HG03097 (cell line): ENCODE measurements at regions not wholly inside any gene's neighbourhood (a gene's known extent, or its start where the extent isn't known, plus 50 kb on each side); places are given as distances from the start of the nearest gene placed in this dataset.
"Not testable (repeated sequence)": the region's sequence is repeated elsewhere in the genome, so short reads cannot be mapped to it uniquely, and the experiment has no call there.

Experiments
- ATAC-seq: cut with Tn5 transposase; IDR thresholded peaks from one replicate; pipeline ENCODE4 v1.9.1; 2021; ENCODE audit not compliant: unreplicated experiment, low FRiP score

DNA sequence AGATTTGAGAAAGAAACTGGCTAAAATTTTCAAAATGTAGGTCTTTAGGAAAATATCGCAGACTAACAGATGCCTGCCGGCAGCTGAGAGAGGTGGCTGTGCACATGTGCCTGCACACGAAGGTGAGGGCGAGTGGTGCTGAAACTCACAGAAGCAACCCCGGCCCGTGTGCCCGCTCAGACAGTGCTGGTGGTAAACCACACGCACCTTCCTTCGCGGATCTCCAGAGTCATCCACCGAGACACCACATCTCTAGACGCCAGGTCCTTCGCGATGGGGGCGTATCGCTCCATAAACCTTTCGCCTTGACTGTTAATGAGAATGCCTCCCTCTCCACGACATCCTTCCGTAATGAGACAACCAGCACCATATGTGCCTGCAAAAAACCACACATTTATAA, 68.5 kb upstream of the TNK2 start:
- ATAC-seq: not testable (repeated sequence)

DNA sequence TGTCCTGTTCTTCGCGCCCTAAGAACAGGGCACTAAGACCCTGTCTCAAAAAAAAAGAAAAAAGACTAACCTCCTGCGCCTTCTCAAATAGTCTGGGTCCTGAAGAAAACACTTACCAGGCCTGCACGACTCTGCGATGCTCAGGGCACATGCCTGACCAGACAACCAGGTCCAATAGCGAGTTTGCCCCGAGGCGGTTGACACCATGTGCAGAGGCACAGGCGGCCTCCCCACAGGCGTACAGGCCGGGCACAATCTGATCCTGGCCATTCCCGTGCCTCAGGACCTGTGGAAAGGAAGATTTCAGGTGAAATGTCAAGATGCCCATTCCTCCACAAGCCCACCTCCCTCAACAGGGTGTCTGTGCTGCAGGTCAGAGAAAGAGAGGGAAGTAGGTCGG, 65.9 kb upstream of the TNK2 start:
- ATAC-seq: not testable (repeated sequence)

DNA sequence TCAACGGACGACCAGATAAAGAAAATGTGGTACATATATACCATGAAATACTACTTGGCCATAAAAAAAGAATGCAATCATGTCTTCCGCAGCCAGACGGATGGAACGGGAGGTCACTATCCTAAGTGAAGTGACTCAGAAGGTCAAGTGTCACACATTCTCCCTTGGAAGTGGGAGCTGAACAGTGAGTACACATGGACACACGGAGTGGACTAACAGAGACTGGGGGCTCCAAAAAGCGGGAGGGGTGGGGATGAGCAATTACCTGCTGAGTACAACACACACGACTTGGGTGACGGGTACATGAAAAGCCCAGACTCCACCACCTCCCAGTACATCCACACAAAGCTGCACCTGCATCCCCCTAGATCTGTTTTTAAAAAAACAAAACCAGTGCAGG, 62.5 kb upstream of the TNK2 start:
- not testable (repeated sequence) for ATAC-seq

DNA sequence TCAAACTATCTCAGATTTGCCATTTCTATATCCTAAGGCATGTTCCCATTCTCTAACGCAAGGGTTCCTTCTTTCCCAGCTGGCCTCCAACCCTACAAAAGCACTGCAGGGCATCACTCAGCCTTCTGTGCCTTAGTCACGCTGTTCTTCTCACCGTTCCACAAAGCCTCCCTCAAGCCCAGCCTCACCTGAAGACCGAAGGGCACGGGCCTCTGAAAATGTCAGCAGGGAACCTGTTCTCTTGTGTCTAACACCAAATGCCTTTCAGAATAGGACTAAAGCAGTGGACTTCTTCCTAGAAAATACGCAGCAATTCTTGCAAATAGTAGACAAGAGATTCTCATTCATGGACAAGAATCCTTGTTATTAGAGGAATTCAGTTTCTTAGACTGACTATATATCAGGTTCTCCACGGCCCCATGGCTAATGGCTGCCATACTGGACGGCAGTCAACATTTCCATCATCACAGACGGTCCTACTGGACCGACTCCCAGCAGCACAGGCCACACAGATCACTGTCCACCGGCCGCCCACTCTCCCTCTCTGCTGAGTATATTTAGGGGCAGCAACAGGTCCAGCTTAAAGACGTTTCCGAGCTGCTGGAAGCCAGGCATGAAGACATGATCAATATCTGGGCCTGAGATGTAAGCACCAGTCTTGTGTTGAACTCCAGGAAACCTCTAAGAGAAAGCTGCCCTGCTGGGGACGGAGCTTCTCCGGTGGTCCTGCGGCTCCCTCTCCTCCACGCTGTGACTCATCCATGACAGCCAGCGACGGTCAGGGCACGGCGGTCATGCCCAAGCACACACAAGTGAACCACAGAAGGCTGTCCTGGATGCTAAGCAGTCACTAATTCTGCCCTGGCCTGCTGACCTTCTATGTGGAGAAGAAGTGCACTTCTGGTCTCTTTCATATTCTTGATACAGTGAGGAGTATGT, 61.8 kb upstream of the TNK2 start:
- ATAC-seq: not testable (repeated sequence)

DNA sequence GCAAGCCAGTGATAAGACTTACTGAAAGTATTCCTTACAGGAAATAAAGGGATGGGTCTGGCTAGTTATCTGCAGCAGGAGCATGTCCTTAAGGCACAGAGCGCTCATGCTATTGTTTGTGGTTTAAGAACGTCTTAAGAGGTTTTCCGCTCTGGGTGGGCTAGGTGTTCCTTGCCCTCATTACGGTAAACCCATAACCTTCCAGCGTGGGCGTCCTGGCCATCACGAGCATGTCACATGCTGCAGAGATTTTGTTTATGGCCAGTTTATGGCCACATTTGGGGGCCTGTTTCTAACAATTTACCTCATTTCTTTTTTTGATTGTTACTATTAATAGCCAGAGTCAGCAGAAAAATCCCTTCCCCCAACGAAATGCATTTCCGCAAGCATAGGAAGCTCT, 61.0 kb upstream of the TNK2 start:
- not testable (repeated sequence) for ATAC-seq

DNA sequence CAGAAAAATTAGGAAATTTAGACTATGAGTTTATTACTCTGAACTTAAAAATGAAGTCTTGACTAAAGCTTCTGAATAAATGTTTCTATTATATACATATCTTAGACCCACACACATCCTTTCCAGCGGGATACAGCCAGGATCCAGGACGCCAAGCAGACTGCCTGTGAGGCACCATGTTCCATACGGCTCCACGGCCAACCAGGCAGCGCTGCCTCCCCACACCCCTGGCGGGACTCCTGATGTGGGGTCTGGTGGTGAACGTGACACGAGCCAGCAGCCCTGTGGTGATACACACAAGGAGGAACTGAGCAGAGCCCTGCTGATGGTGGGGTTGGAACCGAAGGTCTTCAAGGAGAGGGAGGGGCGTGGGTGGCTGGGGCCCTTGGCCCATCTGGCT, 59.8 kb upstream of the TNK2 start:
- ATAC-seq: not testable (repeated sequence)

DNA sequence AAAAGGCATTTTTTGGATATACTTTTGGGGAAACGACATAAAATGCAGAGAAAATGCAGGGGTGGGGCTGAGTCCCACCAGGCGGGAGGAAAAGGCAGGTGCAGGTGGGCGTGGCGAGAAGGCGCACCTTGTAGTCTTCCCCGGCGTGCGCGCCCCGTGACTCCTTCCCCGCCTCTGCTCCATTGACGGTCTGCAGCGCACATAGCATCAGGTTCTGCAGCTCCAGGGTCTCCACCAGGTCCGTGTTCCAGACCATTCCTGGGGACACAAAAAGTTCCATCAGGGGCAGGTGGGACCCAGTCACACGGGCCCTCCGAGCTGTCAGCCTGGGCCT, 59.0 kb upstream of the TNK2 start:
- not testable (repeated sequence) for ATAC-seq

DNA sequence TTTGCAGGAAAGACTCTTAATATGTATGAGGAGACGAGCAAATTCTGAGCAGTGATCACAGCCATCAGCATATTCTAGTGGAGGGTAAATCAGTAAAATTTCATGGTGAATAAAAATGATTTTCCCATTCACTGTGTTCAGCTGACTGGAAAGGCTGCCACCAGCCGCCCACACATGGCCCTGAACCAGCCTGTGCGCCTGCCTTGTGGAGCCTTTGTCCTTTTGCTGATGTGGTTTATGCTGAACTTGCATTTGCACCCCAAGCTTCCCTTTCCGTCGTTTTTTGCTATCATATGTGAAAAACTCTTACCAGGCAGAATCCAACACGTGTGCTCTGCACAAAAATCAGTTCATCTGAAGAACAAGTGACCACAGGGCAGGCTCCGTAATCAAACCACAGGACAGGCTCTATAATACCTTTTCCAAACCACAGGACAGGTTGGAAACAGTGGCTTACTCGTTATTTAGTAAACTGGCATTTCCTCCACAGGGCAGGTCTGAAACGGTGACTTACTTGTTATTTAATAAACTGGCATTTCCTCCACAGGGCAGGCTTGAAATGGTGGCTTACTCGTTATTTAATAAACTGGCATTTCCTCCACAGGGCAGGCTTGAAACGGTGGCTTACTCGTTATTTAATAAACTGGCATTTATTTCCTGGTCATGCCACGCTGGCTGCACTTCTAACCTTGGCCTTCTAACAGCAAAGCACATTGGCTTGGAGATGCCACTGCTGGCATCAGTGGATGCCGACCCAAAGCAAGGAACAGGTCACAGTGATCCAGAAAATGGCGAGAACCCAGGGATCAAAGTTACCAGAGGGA, 58.4 kb upstream of the TNK2 start:
- not testable (repeated sequence) for ATAC-seq

DNA sequence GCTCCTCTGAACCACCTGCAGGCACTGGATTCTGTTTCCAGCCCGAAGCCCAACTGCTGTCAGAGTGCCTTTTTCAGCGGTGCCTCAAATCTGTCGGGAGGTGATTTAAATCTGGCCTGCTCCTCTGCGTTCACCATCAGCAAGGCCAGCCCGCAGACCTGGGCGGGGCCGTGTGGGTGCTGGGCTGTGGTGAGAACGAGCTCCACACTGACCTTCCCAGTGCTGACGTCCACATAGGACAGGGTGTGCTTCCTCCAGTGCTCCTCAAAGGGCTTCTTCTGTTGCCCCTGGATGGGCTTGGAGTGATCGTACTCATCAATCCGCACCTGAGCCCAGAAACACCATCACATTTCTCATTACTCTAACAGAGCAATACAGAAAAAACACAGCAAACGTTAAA, 56.9 kb upstream of the TNK2 start:
- ATAC-seq: not testable (repeated sequence)

DNA sequence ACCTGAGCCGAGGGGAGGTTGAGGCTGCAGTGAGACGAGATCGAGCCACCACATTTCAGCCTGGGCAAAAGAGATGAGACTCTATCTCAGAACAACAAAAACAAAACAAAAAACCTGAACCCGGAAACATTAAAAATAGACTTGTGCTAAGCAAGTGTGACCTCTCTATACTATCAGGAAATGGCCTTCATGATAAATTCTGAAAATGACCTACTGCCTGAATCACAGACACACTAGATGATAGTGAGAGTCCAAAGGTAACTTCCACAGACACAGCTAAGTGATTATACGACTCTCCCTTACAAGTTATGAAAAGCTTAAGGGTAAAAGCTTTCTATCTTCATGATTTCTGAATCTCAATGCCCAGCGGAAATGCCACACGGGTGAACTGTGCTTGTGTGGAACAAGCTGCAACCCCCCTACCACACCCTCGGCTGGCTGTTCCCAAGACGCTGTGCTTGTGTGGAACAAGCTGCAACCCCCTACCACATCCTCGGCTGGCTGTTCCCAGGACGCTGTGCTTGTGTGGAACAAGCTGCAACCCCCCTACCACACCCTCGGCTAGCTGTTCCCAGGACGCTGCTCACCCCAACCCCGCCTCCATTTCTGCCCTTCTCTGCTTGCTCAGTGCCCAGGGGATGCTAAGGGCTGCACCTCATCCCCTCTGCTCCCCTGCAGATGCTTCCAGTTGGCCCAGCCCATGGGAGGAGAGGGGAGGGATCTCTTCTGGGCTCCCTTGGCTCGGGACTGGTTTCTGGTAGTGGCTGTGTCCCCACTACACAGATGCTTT, 56.2 kb upstream of the TNK2 start:
- not testable (repeated sequence) for ATAC-seq

DNA sequence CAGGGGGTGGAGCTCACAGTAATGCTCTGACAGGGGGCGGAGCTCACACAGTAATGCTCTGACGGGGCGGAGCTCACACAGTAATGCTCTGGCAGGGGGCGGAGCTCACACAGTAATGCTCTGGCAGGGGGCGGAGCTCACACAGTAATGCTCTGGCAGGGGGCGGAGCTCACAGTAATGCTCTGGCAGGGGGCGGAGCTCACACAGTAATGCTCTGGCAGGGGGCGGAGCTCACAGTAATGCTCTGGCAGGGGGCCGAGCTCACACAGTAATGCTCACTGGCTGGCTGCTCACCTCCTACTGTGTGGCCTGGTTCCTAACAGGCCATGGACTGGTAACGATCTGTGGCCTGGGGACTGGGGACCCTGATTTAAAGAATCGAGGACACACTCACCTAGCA, 53.9 kb upstream of the TNK2 start:
- ATAC-seq: not testable (repeated sequence)

DNA sequence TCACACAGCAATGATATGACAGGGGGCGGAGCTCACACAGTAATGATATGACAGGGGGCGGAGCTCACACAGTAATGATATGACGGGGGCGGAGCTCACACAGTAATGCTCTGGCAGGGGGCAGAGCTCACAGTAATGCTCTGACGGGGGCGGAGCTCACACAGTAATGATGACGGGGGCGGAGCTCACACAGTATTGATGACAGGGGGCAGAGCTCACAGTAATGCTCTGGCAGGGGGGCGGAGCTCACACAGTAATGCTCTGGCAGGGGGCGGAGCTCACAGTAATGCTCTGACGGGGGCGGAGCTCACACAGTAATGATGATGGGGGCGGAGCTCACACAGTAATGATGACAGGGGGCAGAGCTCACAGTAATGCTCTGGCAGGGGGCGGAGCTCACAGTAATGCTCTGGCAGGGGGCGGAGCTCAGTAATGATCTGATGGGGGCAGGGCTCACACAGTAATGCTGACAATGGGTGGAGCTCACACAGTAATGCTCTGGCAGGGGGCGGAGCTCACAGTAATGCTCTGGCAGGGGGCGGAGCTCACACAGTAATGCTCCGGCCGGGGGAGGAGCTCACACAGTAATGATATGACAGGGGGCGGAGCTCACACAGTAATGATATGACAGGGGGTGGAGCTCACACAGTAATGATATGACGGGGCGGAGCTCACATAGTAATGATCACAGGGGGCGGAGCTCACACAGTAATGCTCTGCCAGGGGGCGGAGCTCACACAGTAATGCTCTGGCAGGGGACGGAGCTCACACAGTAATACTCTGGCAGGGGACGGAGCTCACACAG, 52.8 kb upstream of the TNK2 start:
- not testable (repeated sequence) for ATAC-seq

DNA sequence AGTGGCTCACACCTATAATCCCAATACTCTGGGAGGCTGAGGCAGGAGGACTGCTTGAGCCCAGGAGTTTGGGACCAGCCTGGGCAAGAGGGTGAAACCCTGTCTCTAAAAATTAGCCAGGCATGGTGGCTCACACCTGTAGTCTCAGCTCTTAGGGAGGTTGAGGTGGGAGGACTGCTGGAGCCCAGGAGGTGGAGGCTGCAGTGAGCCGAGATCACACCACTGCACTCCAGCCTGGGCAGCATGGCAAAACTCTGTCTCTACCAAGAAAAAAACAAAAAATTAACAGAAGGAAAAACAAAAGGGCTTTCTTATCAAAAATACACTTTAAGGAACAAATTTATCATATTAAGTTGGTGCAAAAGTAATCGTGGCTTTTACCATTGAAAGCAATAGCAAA, 51.8 kb upstream of the TNK2 start:
- not testable (repeated sequence) for ATAC-seq

DNA sequence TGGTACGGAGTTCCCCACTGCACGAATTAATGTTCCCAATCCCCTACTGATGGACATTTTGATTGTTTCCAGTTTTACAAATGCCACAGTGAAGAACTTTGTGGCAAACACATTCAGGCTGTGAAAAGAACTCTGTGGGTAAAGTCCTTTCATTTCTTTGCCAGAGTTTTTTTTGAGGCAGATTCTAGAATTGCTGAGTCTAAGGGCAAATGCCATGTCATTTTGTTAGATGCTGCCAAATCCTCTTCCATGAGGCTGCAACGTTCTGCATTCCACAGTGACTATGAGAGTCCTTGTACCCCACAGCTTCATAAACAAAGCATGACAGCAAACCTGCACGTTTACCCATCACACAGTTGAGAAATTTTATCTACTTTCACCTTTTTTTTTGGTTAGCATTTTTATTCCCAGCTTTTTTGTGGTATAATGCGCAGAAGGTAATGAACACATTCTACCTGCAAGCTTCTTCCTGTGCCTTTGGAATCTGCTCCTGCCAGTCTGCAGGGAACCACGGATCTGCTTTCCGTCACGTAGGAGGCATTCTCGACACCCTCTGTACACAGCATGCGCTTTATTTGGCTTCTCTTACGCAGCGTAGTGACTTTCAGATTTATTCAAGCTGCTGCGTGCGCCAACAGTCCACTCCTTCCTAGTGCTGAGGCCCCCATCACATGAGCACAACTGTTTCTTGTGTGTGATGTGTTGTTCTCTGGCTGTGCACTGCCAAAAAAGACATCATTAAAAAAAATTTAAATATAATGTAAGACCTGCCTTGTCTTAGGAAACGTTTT, 51.2 kb upstream of the TNK2 start:
- not testable (repeated sequence) for ATAC-seq

DNA sequence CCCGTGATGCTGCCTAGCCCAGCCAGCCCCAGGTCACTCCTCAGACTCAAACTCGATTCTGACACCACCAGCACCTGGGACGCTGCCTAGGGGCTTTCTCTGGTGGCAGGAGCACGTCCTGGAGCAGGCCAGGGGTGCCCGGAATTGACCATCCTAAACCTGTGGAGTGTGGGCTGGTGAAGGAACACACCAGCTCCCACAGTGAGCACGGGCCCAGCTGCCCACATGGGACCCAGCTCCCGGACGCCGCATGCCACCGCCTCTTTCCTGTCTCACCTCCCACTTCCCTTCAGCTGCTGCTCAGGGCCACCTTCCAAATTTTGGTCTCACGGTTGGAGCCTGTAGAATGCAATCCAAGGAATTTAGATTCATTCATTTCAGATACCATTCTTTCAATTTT, 50.4 kb upstream of the TNK2 start:
- ATAC-seq: not testable (repeated sequence)
